Nephron progenitor cell (in vitro differentiated cells): ENCODE measurements at regions not wholly inside any gene's neighbourhood (a gene's known extent, or its start where the extent isn't known, plus 50 kb on each side); places are given as distances from the start of the nearest gene placed in this dataset.

Experiments used
- DNase-seq: peaks from one replicate; pipeline ENCODE4 v3.0.0; 2021
- H3K27ac Mint-ChIP-seq: 2 replicates; pipeline ENCODE4 v1.8.0; 2021; ENCODE audit warnings: mild to moderate bottlenecking, moderate library complexity, mixed read lengths
- H3K27me3 Mint-ChIP-seq: 2 replicates; pipeline ENCODE4 v1.8.0; 2021; ENCODE audit warnings: mild to moderate bottlenecking, low read depth, mixed read lengths; ENCODE audit not compliant: poor library complexity
- H3K36me3 Mint-ChIP-seq: 2 replicates; pipeline ENCODE4 v1.8.0; 2021; ENCODE audit warnings: low read depth, mixed read lengths
- H3K4me1 Mint-ChIP-seq: 2 replicates; pipeline ENCODE4 v1.8.0; 2021; ENCODE audit warnings: mixed read lengths
- H3K4me3 Mint-ChIP-seq: 2 replicates; pipeline ENCODE4 v1.8.0; 2021; ENCODE audit warnings: mild to moderate bottlenecking, moderate library complexity, mixed read lengths
- H3K9me3 Mint-ChIP-seq: 2 replicates; pipeline ENCODE4 v1.8.0; 2021; ENCODE audit warnings: mild to moderate bottlenecking, moderate library complexity, mixed read lengths
- TF ChIP-seq, protein P1 (sequence below): fragments of 200-600 bp; sonication (generic); IDR thresholded peaks from 2 replicates; pipeline ENCODE4 v1.5.0; 2021; ENCODE audit warnings: antibody characterized with exemption

DNA sequence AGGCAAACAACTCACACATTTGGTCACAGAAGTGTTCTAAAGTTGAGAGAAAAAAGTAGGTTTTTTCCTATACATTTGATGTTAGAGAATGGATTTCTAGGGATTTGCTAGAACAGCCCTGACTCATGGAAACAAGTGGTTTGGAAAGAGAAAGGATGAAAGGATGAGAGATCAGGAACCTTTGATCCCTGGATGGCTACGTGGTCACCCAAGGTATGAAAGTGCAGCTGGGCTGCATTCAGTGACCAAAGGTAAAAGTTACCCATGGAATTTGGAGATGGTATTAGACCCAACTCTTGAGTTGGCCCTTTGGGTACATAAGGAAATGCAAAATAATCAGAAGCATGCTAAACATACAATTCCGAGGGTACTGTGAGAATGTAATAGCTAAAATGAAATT, 61.3 kb upstream of the SPIN1 start:
- peaks cover 6% of the 10 kb centered on the region for H3K9me3 Mint-ChIP-seq
- no peak overlapping the region for H3K27ac Mint-ChIP-seq
- H3K4me1 Mint-ChIP-seq: no peaks in the 10 kb centered on the region
- H3K36me3 Mint-ChIP-seq: no peaks in the 10 kb centered on the region
- DNase-seq: no peak
- peaks cover 9% of the 10 kb centered on the region for H3K27me3 Mint-ChIP-seq
- TF ChIP-seq, protein P1, sequence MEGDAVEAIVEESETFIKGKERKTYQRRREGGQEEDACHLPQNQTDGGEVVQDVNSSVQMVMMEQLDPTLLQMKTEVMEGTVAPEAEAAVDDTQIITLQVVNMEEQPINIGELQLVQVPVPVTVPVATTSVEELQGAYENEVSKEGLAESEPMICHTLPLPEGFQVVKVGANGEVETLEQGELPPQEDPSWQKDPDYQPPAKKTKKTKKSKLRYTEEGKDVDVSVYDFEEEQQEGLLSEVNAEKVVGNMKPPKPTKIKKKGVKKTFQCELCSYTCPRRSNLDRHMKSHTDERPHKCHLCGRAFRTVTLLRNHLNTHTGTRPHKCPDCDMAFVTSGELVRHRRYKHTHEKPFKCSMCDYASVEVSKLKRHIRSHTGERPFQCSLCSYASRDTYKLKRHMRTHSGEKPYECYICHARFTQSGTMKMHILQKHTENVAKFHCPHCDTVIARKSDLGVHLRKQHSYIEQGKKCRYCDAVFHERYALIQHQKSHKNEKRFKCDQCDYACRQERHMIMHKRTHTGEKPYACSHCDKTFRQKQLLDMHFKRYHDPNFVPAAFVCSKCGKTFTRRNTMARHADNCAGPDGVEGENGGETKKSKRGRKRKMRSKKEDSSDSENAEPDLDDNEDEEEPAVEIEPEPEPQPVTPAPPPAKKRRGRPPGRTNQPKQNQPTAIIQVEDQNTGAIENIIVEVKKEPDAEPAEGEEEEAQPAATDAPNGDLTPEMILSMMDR: no peak
- no peak overlapping the region for H3K4me3 Mint-ChIP-seq

- no peak overlapping the region for H3K4me3 Mint-ChIP-seq
Observed at GRCh38 chr9:88326015-88326414, 62.2 kb upstream of the SPIN1 start.

GRCh38 chr9:88322906-88323566, 65.2 kb upstream of the SPIN1 start:
- peak overlapping the region; percentile 44 for H3K27ac Mint-ChIP-seq
- TF ChIP-seq, protein P1: no peak
- peaks cover 7% of the 10 kb centered on the region for H3K27me3 Mint-ChIP-seq
- H3K36me3 Mint-ChIP-seq: no peaks in the 10 kb centered on the region
- DNase-seq: no peak
- no peak overlapping the region for H3K4me3 Mint-ChIP-seq
- H3K4me1 Mint-ChIP-seq: peaks cover 12% of the 10 kb centered on the region
- no peaks in the 10 kb centered on the region for H3K9me3 Mint-ChIP-seq

More at GRCh38 chr9:88326015-88326414, 62.2 kb upstream of the SPIN1 start:
- H3K36me3 Mint-ChIP-seq: no peaks in the 10 kb centered on the region
- peaks cover 12% of the 10 kb centered on the region for H3K27me3 Mint-ChIP-seq
- no peaks in the 10 kb centered on the region for H3K4me1 Mint-ChIP-seq
- peaks cover 6% of the 10 kb centered on the region for H3K9me3 Mint-ChIP-seq
- no peak for DNase-seq
- TF ChIP-seq, protein P1: no peak
- H3K27ac Mint-ChIP-seq: no peak overlapping the region

- no peak for DNase-seq
Observed at GRCh38 chr9:88321764-88322163, 66.5 kb upstream of the SPIN1 start.

GRCh38 chr9:88320748-88321415, 67.4 kb upstream of the SPIN1 start:
- peaks cover 4% of the 10 kb centered on the region for H3K27me3 Mint-ChIP-seq
- H3K27ac Mint-ChIP-seq: no peak overlapping the region
- DNase-seq: no peak
- TF ChIP-seq, protein P1: no peak
- H3K36me3 Mint-ChIP-seq: no peaks in the 10 kb centered on the region
- H3K4me3 Mint-ChIP-seq: no peak overlapping the region
- no peaks in the 10 kb centered on the region for H3K9me3 Mint-ChIP-seq
- peaks cover 12% of the 10 kb centered on the region for H3K4me1 Mint-ChIP-seq

More at GRCh38 chr9:88321764-88322163, 66.5 kb upstream of the SPIN1 start:
- Mint-ChIP-seq H3K36me3 (no peaks in the 10 kb centered on the region), H3K4me1 (peaks cover 12% of the 10 kb centered on the region), H3K9me3 (no peaks in the 10 kb centered on the region), H3K4me3 (no peak overlapping the region), H3K27me3 (peaks cover 7% of the 10 kb centered on the region), H3K27ac (no peak overlapping the region)
- TF ChIP-seq, protein P1: no peak
